ENCODE measurements at regions not wholly inside any gene's neighbourhood (a gene's known extent, or its start where the extent isn't known, plus 50 kb on each side); places are given as distances from the start of the nearest gene placed in this dataset.

DNA sequence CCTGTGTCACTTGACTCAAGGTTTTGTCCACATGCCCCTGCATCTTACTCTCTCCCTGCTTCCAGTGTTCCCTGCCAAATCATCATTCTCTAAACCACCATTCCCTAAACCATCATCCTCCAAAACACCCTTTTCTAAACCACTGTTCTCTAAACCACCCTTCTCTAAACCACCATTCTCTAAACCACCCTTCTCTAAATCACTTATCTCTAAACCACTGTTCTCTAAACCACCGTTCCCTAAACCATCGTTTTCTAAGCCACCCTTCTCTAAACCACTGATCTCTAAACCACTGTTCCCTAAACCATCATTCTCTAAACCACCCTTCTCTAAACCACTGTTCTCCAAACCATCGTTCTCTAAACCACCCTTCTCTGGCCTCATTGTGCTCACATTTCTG, 142.1 kb downstream of the CXCL12 start (continued):
- no peak for TF ChIP-seq SP1 (IDR thresholded peaks at IDR 0.05; ENCODE audit: low read depth, low read length)
- TF ChIP-seq TAF7 (optimal IDR thresholded peaks at IDR 0.05; ENCODE audit: borderline replicate concordance, low read depth, low read length) = no peak
- no peak for TF ChIP-seq BACH1 (IDR thresholded peaks at IDR 0.05; ENCODE audit: low read length)
- no peak for TF ChIP-seq SRF (IDR thresholded peaks at IDR 0.05; ENCODE audit: low read depth, low read length)
- TF ChIP-seq POLR2AphosphoS5 (IDR thresholded peaks at IDR 0.05; ENCODE audit: low read depth, low read length) = no peak
- TF ChIP-seq POLR2A (IDR thresholded peaks at IDR 0.05; ENCODE audit: control extremely low read depth in 1 of 2, low read depth in 2 of 2, low read length in 2 of 2) = no peak

Measured in H1 (cell line).